ENCODE measurements at regions not wholly inside any gene's neighbourhood (a gene's known extent, or its start where the extent isn't known, plus 50 kb on each side); places are given as distances from the start of the nearest gene placed in this dataset.

GRCh38 chr9:134967547-134967930 lies 49.8 kb upstream of the FCN1 start:
- ChIA-PET POLR2A (ENCODE audit: unreplicated experiment) (no interaction called here), CTCF (no interaction called here)
- Histone ChIP-seq H2AFZ (ENCODE audit: low read length) (no peak overlapping the region), H3K9me3 (ENCODE audit: low read length) (no peaks in the 10 kb centered on the region), H3K9ac (ENCODE audit: low read length) (no peak overlapping the region), H3K4me1 (ENCODE audit: insufficient read depth, low read length) (no peaks in the 10 kb centered on the region), H3K27ac (ENCODE audit: low read length) (no peak overlapping the region), H3K27me3 (ENCODE audit: low read length) (0 out of 2 replicates have a peak, but pooled peaks cover 3% of the 10 kb centered on the region), H3K4me3 (ENCODE audit: low read length) (no peak overlapping the region), H3K36me3 (ENCODE audit: low read depth, low read length) (no peaks in the 10 kb centered on the region), H3K9me2 (replicated peaks; ENCODE audit: low read length) (no peaks in the 10 kb centered on the region), H3K4me2 (ENCODE audit: low read length) (no peak overlapping the region), H4K20me1 (ENCODE audit: low read length) (no peaks in the 10 kb centered on the region), H3K79me2 (ENCODE audit: low read length) (no peaks in the 10 kb centered on the region), H3F3A (ENCODE audit: low read length, unreplicated experiment) (no peaks in the 10 kb centered on the region)
- no peak for TF ChIP-seq EZH2phosphoT487 (IDR thresholded peaks at IDR 0.05; ENCODE audit: borderline replicate concordance, low read length)
- no peak for TF ChIP-seq EZH2 (IDR thresholded peaks at IDR 0.05; ENCODE audit: low read length, unreplicated experiment)
- no peak for TF ChIP-seq CTCF (conservative IDR thresholded peaks at IDR 0.05; ENCODE audit: low read depth, low read length)
- DNase-seq, result no peak
- ATAC-seq, result no peak
- no TSS peak for BruUV-seq (replicated peaks)
- intact Hi-C loops (cut with micrococcal nuclease), result no loop called here

- Histone ChIP-seq H3K9me3 (ENCODE audit: low read length) (no peaks in the 10 kb centered on the region), H3K4me1 (ENCODE audit: insufficient read depth, low read length) (no peaks in the 10 kb centered on the region), H3K4me2 (ENCODE audit: low read length) (no peak overlapping the region), H3F3A (ENCODE audit: low read length, unreplicated experiment) (no peaks in the 10 kb centered on the region), H2AFZ (ENCODE audit: low read length) (no peak overlapping the region), H3K79me2 (ENCODE audit: low read length) (no peaks in the 10 kb centered on the region), H4K20me1 (ENCODE audit: low read length) (no peaks in the 10 kb centered on the region), H3K36me3 (ENCODE audit: low read depth, low read length) (no peaks in the 10 kb centered on the region), H3K9ac (ENCODE audit: low read length) (no peak overlapping the region), H3K27me3 (ENCODE audit: low read length) (no peaks in the 10 kb centered on the region), H3K27ac (ENCODE audit: low read length) (no peak overlapping the region), H3K4me3 (ENCODE audit: low read length) (no peak overlapping the region), H3K9me2 (replicated peaks; ENCODE audit: low read length) (no peaks in the 10 kb centered on the region)
- no TSS peak for BruUV-seq (replicated peaks)
- DNase-seq, result no peak
- ChIA-PET POLR2A (ENCODE audit: unreplicated experiment) (no interaction called here), CTCF (no interaction called here)
- ATAC-seq, result no peak
- intact Hi-C loops (cut with micrococcal nuclease), result no loop called here
- no peak for TF ChIP-seq EZH2phosphoT487 (IDR thresholded peaks at IDR 0.05; ENCODE audit: borderline replicate concordance, low read length)
- TF ChIP-seq CTCF (conservative IDR thresholded peaks at IDR 0.05; ENCODE audit: low read depth, low read length), result no peak
- TF ChIP-seq EZH2 (IDR thresholded peaks at IDR 0.05; ENCODE audit: low read length, unreplicated experiment), result no peak
Measured at GRCh38 chr9:134968011-134968822, 50.5 kb upstream of the FCN1 start.

GRCh38 chr9:134968823-134969090 lies 51.0 kb upstream of the FCN1 start:
- Histone ChIP-seq H3K9me2 (replicated peaks; ENCODE audit: low read length) (no peaks in the 10 kb centered on the region), H3K9me3 (ENCODE audit: low read length) (no peaks in the 10 kb centered on the region), H3K4me2 (ENCODE audit: low read length) (no peak overlapping the region), H3K79me2 (ENCODE audit: low read length) (no peaks in the 10 kb centered on the region), H3F3A (ENCODE audit: low read length, unreplicated experiment) (no peaks in the 10 kb centered on the region), H3K4me3 (ENCODE audit: low read length) (no peak overlapping the region), H4K20me1 (ENCODE audit: low read length) (no peaks in the 10 kb centered on the region), H3K36me3 (ENCODE audit: low read depth, low read length) (no peaks in the 10 kb centered on the region), H3K27ac (ENCODE audit: low read length) (no peak overlapping the region), H3K4me1 (ENCODE audit: insufficient read depth, low read length) (no peaks in the 10 kb centered on the region), H2AFZ (ENCODE audit: low read length) (no peak overlapping the region), H3K9ac (ENCODE audit: low read length) (no peak overlapping the region), H3K27me3 (ENCODE audit: low read length) (no peaks in the 10 kb centered on the region)
- no TSS peak for BruUV-seq (replicated peaks)
- CTCF ChIA-PET, result no interaction called here
- DNase-seq (no peak), ATAC-seq (no peak)
- TF ChIP-seq CTCF (conservative IDR thresholded peaks at IDR 0.05; ENCODE audit: low read depth, low read length), result no peak
- no peak for TF ChIP-seq EZH2phosphoT487 (IDR thresholded peaks at IDR 0.05; ENCODE audit: borderline replicate concordance, low read length)
- TF ChIP-seq EZH2 (IDR thresholded peaks at IDR 0.05; ENCODE audit: low read length, unreplicated experiment), result no peak
- intact Hi-C loops (cut with micrococcal nuclease), result no loop called here
- POLR2A ChIA-PET (ENCODE audit: unreplicated experiment), result no interaction called here

Data from PC-3 (cell line).